Lower leg skin (tissue), 4 donors: ENCODE measurements at regions not wholly inside any gene's neighbourhood (a gene's known extent, or its start where the extent isn't known, plus 50 kb on each side); places are given as distances from the start of the nearest gene placed in this dataset.

Experiments used
- DNase-seq, 2 donors: peaks; one replicate each; pipeline ENCODE4 v3.0.0-alpha.2; 2019; ENCODE audit warnings: low spot score in 2 of 2
- H3K4me3 ChIP-seq: fragments of 200-600 bp; sonication (generic); 2 replicates; pipeline ENCODE4 v1.5.1; 2017; ENCODE audit warnings: mild to moderate bottlenecking, low read depth; ENCODE audit not compliant: poor library complexity, severe bottlenecking
- POLR2A ChIP-seq, 2 donors: fragments of 450-650 bp; IDR thresholded peaks; one replicate each; pipeline ENCODE4 v1.6.1; 2016 to 2017; ENCODE audit warnings: antibody characterized with exemption in 2 of 2, mild to moderate bottlenecking in 1 of 2, moderate library complexity in 1 of 2
- WGBS, 2 donors: methylation state at CpG; one replicate each; pipeline ENCODE4 v1.1.5; 2018; 5-methylcytosine and 5-hydroxymethylcytosine counted together
- intact Hi-C: fragments of 100-400 bp; cut with DNase I; formaldehyde crosslinking; loops from one replicate; pipeline ENCODE4 v1.15.0; 2023; ENCODE audit warnings: low total_unique reads
- TF ChIP-seq, protein P1 (sequence below), 3 donors: fragments of 450-650 bp; IDR thresholded peaks; one replicate each; pipeline ENCODE4 v1.5.1; 2016; ENCODE audit warnings: antibody characterized with exemption in 3 of 3, mild to moderate bottlenecking in 3 of 3, moderate library complexity in 2 of 3

DNA sequence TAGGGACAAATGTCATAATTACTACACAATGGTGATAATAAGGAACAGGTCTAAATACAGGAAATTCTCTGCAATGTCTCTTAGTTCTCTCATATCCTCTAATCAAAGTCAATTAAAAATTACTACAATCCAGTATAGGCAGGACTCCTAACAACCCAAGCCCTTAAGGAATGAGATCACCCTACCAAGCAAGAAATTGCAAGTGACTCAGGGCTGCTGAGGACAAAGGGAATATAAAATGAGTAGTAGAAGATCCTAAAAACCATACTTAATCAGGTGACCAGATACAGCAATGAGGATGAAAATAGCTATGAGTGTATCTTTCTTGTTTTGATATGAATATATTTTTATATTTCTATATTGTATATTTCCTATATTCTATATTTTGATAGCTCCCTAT, 250.0 kb upstream of the DCC start:
- no peak overlapping the region for H3K4me3 ChIP-seq
- TF ChIP-seq, protein P1, sequence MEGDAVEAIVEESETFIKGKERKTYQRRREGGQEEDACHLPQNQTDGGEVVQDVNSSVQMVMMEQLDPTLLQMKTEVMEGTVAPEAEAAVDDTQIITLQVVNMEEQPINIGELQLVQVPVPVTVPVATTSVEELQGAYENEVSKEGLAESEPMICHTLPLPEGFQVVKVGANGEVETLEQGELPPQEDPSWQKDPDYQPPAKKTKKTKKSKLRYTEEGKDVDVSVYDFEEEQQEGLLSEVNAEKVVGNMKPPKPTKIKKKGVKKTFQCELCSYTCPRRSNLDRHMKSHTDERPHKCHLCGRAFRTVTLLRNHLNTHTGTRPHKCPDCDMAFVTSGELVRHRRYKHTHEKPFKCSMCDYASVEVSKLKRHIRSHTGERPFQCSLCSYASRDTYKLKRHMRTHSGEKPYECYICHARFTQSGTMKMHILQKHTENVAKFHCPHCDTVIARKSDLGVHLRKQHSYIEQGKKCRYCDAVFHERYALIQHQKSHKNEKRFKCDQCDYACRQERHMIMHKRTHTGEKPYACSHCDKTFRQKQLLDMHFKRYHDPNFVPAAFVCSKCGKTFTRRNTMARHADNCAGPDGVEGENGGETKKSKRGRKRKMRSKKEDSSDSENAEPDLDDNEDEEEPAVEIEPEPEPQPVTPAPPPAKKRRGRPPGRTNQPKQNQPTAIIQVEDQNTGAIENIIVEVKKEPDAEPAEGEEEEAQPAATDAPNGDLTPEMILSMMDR (IDR thresholded peaks at IDR 0.05) = no peak
- no peak for TF ChIP-seq POLR2A (IDR thresholded peaks at IDR 0.05)
- no peak for DNase-seq
- intact Hi-C loops = no loop called here

- DNase-seq = no peak
- 87 to 95% methylated on average over 1 of the region's 1 CpG for WGBS, 2 donors
- no peak for TF ChIP-seq POLR2A (IDR thresholded peaks at IDR 0.05)
- TF ChIP-seq, protein P1 (IDR thresholded peaks at IDR 0.05) = no peak
- intact Hi-C loops = no loop called here
- no peak overlapping the region for H3K4me3 ChIP-seq
Measured at GRCh38 chr18:52093171-52093570, 246.8 kb upstream of the DCC start.

- H3K4me3 ChIP-seq = no peak overlapping the region
- no peak for DNase-seq
- no peak for TF ChIP-seq POLR2A (IDR thresholded peaks at IDR 0.05)
- TF ChIP-seq, protein P1 (IDR thresholded peaks at IDR 0.05) = no peak
- intact Hi-C loops = no loop called here
Measured at GRCh38 chr18:52118684-52119083, 221.3 kb upstream of the DCC start.

DNA sequence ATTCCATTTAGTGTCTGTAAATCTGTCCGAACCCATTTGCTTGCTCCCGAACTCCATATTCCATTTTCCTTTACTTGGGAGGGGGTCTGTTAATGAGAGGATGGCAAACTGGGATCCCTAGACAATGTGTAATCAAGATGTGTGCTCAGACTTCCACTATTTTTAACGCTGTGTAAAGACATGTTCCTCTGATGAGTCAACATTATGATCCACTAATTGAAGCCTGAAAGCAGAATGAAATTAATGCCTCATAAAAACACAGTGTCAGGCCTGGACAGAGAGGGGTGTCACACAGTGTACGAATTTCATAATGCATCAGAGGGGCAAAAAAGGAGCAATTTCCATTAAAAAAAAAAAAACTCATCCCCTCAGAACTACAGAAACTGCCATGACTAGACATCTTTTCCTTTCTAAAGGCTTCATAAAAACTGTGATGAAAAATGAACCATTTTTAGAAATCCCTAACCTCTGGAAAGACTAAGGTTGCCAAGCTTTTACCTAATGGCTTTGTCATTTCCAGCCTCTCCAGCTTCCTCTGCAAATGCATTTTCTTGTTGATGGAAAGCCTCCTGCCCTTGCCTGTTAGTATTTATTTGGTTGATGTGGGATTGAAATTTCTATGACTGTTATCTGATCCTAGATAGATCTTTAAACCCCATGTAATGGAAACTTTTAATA, 209.2 kb upstream of the DCC start:
- intact Hi-C loops = no loop called here
- no peak overlapping the region for H3K4me3 ChIP-seq
- WGBS, 2 donors = 54 to 56% methylated on average over 4 of the region's 4 CpGs
- TF ChIP-seq, protein P1 (IDR thresholded peaks at IDR 0.05) = no peak
- TF ChIP-seq POLR2A (IDR thresholded peaks at IDR 0.05) = no peak
- no peak for DNase-seq

DNA sequence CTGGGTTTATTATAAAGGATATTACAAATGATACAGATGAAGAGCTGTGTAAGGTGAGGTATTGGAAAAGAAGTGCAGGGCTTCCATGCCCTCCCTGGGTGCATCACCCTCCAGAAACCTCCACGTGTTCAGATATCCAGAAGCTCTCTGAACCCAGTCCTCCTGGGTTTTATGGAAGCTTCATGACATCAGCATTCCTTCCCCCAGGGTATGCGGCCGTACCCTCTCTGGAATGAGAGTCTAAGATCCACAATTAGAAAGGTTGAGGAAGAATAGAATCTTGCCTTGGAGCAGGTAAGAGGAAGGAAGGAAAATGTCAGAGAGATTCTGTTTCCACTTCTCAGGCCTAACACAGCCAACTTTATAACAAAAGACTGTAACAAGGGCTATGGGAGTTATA, 208.2 kb upstream of the DCC start:
- WGBS, 2 donors = 62 to 67% methylated on average over 3 of the region's 3 CpGs
- no peak overlapping the region for H3K4me3 ChIP-seq
- no peak for TF ChIP-seq POLR2A (IDR thresholded peaks at IDR 0.05)
- TF ChIP-seq, protein P1 (IDR thresholded peaks at IDR 0.05) = no peak
- no peak for DNase-seq
- intact Hi-C loops = no loop called here

DNA sequence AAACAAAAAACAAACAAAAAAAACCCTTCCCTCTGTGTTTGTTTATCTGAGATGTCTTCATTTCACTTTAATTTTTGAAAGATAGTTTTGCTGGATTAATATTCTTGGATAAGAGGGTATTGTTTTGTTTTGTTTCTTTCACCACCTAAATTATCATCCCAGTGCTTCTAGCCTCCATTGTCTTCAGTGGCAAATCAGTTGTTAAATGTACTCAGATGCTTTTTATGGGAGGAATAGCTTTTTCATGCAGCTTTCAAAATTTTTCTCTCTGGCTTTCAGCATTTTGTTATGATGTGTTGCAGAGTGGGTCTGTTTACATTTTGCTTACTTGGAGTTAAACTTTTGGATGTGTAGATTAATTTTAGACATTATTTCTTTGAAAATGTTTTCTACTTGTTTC, 203.5 kb upstream of the DCC start:
- intact Hi-C loops = no loop called here
- TF ChIP-seq, protein P1 (IDR thresholded peaks at IDR 0.05) = no peak
- no peak for TF ChIP-seq POLR2A (IDR thresholded peaks at IDR 0.05)
- H3K4me3 ChIP-seq = no peak overlapping the region
- DNase-seq = no peak
